HL-60 (cell line): ENCODE measurements at regions not wholly inside any gene's neighbourhood (a gene's known extent, or its start where the extent isn't known, plus 50 kb on each side); places are given as distances from the start of the nearest gene placed in this dataset.

Experiments used
- GABPA ChIP-seq: IDR thresholded peaks from 2 replicates; pipeline ENCODE4 v1.6.1; 2012; ENCODE audit warnings: low read depth
- POLR2AphosphoS5 ChIP-seq: IDR thresholded peaks from 2 replicates; pipeline ENCODE4 v1.6.1; 2012; ENCODE audit warnings: low read depth
- SPI1 ChIP-seq: IDR thresholded peaks from 2 replicates; pipeline ENCODE4 v1.6.1; 2012; ENCODE audit warnings: low read depth, mild to moderate bottlenecking, borderline replicate concordance
- TF ChIP-seq, protein P1 (sequence below): IDR thresholded peaks from one replicate; pipeline ENCODE4 v1.5.1; 2011; ENCODE audit warnings: low read length, control low read depth, inconsistent platforms; ENCODE audit not compliant: insufficient read depth
- TF ChIP-seq, protein P2 (sequence below): IDR thresholded peaks from 2 replicates; pipeline ENCODE4 v1.6.1; 2012; ENCODE audit warnings: low read depth; ENCODE audit not compliant: insufficient replicate concordance

DNA sequence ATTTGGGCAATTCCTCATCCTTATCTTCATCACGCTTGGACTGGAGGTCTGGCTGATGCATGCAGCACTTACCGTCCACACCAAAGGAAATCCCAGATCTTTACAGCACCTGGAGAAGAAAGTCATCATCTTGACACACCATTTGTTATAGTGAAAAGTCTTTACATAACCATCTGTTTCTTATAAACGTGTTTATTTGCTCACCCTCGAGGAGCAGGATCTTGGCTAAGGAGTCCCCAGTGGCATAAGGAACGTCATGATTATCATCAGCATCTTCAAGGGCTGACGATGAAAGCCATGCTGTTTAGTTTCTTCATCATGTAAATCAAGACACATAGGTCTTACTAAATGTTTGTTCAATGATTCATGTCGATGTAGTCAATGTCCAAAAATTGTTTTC is 248.8 kb upstream of the ELAC2 start:
- TF ChIP-seq, protein P1, sequence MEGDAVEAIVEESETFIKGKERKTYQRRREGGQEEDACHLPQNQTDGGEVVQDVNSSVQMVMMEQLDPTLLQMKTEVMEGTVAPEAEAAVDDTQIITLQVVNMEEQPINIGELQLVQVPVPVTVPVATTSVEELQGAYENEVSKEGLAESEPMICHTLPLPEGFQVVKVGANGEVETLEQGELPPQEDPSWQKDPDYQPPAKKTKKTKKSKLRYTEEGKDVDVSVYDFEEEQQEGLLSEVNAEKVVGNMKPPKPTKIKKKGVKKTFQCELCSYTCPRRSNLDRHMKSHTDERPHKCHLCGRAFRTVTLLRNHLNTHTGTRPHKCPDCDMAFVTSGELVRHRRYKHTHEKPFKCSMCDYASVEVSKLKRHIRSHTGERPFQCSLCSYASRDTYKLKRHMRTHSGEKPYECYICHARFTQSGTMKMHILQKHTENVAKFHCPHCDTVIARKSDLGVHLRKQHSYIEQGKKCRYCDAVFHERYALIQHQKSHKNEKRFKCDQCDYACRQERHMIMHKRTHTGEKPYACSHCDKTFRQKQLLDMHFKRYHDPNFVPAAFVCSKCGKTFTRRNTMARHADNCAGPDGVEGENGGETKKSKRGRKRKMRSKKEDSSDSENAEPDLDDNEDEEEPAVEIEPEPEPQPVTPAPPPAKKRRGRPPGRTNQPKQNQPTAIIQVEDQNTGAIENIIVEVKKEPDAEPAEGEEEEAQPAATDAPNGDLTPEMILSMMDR: no peak
- TF ChIP-seq POLR2AphosphoS5 (no peak), GABPA (no peak), SPI1 (no peak)
- TF ChIP-seq, protein P2, sequence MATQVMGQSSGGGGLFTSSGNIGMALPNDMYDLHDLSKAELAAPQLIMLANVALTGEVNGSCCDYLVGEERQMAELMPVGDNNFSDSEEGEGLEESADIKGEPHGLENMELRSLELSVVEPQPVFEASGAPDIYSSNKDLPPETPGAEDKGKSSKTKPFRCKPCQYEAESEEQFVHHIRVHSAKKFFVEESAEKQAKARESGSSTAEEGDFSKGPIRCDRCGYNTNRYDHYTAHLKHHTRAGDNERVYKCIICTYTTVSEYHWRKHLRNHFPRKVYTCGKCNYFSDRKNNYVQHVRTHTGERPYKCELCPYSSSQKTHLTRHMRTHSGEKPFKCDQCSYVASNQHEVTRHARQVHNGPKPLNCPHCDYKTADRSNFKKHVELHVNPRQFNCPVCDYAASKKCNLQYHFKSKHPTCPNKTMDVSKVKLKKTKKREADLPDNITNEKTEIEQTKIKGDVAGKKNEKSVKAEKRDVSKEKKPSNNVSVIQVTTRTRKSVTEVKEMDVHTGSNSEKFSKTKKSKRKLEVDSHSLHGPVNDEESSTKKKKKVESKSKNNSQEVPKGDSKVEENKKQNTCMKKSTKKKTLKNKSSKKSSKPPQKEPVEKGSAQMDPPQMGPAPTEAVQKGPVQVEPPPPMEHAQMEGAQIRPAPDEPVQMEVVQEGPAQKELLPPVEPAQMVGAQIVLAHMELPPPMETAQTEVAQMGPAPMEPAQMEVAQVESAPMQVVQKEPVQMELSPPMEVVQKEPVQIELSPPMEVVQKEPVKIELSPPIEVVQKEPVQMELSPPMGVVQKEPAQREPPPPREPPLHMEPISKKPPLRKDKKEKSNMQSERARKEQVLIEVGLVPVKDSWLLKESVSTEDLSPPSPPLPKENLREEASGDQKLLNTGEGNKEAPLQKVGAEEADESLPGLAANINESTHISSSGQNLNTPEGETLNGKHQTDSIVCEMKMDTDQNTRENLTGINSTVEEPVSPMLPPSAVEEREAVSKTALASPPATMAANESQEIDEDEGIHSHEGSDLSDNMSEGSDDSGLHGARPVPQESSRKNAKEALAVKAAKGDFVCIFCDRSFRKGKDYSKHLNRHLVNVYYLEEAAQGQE: no peak
